ENCODE measurements at regions not wholly inside any gene's neighbourhood (a gene's known extent, or its start where the extent isn't known, plus 50 kb on each side); places are given as distances from the start of the nearest gene placed in this dataset.

GRCh38 chr6:22113026-22113766, 183.6 kb downstream of the PRL start:
- Histone ChIP-seq H3K9me3 (peaks cover under 1% of the 10 kb centered on the region; the same call in 1 of the 3 replicates), H3K27ac (peak overlapping the region; percentile 88 to 98), H3K4me2 (peak overlapping the region; percentile 68), H3K4me3 (peak overlapping the region; percentile 5; the same call in 1 of the 3 replicates), H3K4me1 (peaks cover 50% of the 10 kb centered on the region)
- ChIA-PET POLR2A (interaction anchor here (0.9 to 2.4 kb wide), 14 partner anchors 28 to 1710 kb away, joined by 3 to 39 read pairs (median 6); partner anchors contain the start of gene SOX4), CTCF (interaction anchor here (0.6 to 1.4 kb wide), 3 partner anchors 36 to 1059 kb away, joined by 3 to 6 read pairs (median 5); no protein-coding TSS in a partner anchor)
- DNase-seq (ENCODE audit: low read depth in 1 of 2, low spot score in 1 of 2) (peak; percentile 55 to 97), FAIRE-seq (peak; percentile 56), ATAC-seq (peak; percentile 97 to 99)
- WGBS (ENCODE audit: missing lambda C conversion rate): 12% methylated on average over 4 of the region's 4 CpGs
- TF ChIP-seq PBX3 (IDR thresholded peaks at IDR 0.05): no peak; the same call in 1 of the 2 replicates
- TF ChIP-seq E2F6 (IDR thresholded peaks at IDR 0.05; ENCODE audit: borderline replicate concordance, low read depth): no peak
- no peak for TF ChIP-seq MYC (IDR thresholded peaks at IDR 0.05; ENCODE audit: borderline replicate concordance, low read length)
- TF ChIP-seq FOXS1 (CRISPR knock-in tag; IDR thresholded peaks at IDR 0.05): 0 out of 2 replicates have a peak, but pooled peaks have one; percentile 8
- 0 out of 2 replicates have a peak, but pooled peaks have one; percentile 12 for TF ChIP-seq HOXA7 (CRISPR knock-in tag; IDR thresholded peaks at IDR 0.05)
- TF ChIP-seq BCL3 (IDR thresholded peaks at IDR 0.05): peak; percentile 99
- TF ChIP-seq REST (IDR thresholded peaks at IDR 0.05): no peak
- TF ChIP-seq EHF (CRISPR knock-in tag; IDR thresholded peaks at IDR 0.05): peak; percentile 35; the same call in 1 of the 2 replicates
- TF ChIP-seq ZSCAN20 (CRISPR knock-in tag; IDR thresholded peaks at IDR 0.05): peak; percentile 39; the same call in 1 of the 2 replicates
- TF ChIP-seq GATA3 (IDR thresholded peaks at IDR 0.05; ENCODE audit: borderline replicate concordance): peak; percentile 97
- TF ChIP-seq USF2 (IDR thresholded peaks at IDR 0.05): no peak
- peak; percentile 91 for TF ChIP-seq HES2 (IDR thresholded peaks at IDR 0.05)
- peak; percentile 30 to 82 for TF ChIP-seq RAD21 (conservative IDR thresholded peaks at IDR 0.05 in 1 of 2, IDR thresholded peaks at IDR 0.05 in 1 of 2)
- peak; percentile 96 for TF ChIP-seq CEBPB (IDR thresholded peaks at IDR 0.05)
- TF ChIP-seq SMC3 (IDR thresholded peaks at IDR 0.05): peak; percentile 65
- TF ChIP-seq FOSL2 (IDR thresholded peaks at IDR 0.05): peak; percentile 99
- peak; percentile 98 for TF ChIP-seq FOSL2 (CRISPR knock-in tag; IDR thresholded peaks at IDR 0.05)
- TF ChIP-seq CTCF (IDR thresholded peaks at IDR 0.05): no peak
- TF ChIP-seq HOXB13 (CRISPR knock-in tag; IDR thresholded peaks at IDR 0.05; ENCODE audit: low read depth): 0 out of 2 replicates have a peak, but pooled peaks have one; percentile 32
- peak; percentile 69 for TF ChIP-seq MAFK (IDR thresholded peaks at IDR 0.05; ENCODE audit: partially characterized antibody)
- TF ChIP-seq JUN (IDR thresholded peaks at IDR 0.05): peak; percentile 97 to 99
- peak; percentile 98 to 99 for TF ChIP-seq EP300 (IDR thresholded peaks at IDR 0.05)
- peak; percentile 74 for TF ChIP-seq MAX (IDR thresholded peaks at IDR 0.05)
- TF ChIP-seq RNF2 (IDR thresholded peaks at IDR 0.05; ENCODE audit: borderline replicate concordance, low read depth): no peak
- no peak for TF ChIP-seq NR3C1 (IDR thresholded peaks at IDR 0.05)
- TF ChIP-seq JUNB (IDR thresholded peaks at IDR 0.05): peak; percentile 99
- TF ChIP-seq RCOR1 (IDR thresholded peaks at IDR 0.05; ENCODE audit: low read depth, low read length): no peak

Data from A549 (cell line).